ENCODE measurements at regions not wholly inside any gene's neighbourhood (a gene's known extent, or its start where the extent isn't known, plus 50 kb on each side); places are given as distances from the start of the nearest gene placed in this dataset.

DNA sequence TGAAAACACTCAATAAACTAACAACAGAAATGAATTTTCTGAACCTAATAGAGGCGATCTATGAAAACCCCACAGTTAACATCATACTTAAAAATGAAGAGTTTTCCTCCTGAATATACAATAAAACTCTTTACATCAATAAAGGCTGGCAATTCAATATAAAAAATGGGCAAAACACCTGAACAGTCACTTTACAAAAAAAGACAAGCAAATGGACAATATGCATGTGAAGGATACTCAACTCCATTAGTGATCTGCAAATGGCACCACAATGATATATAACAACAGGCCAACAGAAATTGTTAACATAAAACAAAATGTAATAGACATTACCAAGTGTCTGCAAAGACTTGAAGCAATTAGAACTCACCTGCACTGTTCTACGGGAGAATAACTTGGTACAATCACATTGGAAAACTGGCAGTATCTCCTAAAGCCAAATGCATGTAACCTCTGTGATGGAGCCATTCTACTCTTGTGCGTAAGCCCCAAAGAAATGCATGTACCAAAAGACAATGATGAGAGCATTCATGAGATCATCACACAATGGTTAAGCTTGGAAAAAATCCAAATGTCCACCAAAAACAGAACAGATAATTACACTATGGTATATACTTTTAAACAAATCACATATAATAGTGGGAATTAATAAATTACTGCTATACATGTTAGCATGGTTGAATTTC lies 433.4 kb upstream of the MAF start:
- DNase-seq: no peak

DNA sequence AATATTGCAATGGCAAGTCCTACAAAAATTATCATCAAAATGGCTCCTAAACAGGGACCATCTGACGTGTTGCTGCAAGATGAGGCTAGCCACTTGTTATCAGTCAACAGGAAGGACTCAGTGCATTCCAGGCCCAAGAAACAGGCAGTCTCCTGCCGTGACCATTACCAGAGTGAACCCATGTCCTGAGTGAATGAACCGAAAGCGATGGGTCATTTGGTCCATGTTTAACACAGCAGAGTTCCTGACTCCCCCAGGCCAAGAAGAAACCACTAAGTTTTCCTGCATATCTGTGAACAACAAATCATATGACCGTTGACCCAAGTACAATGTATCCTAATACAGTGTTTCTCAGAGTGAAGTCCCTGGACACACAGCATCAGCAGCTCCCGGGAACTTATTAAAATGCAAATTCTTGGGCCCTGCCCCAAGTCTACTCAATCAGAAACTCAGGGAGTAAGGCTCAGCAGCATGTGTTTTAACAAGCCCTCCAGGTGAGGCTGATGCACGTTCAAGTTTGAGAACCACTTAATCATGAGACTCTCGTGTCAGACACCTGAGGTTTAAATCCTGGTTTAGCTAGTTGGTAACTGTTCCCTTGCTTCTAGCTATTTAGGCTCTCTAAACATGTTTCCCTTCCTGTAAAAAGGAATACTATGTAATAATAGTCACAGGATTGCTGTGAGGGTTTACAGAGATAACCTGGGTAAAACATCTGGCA lies 429.4 kb upstream of the MAF start:
- DNase-seq: no peak

GRCh38 chr16:80029381-80029630 lies 428.8 kb upstream of the MAF start:
- DNase-seq: no peak

DNA sequence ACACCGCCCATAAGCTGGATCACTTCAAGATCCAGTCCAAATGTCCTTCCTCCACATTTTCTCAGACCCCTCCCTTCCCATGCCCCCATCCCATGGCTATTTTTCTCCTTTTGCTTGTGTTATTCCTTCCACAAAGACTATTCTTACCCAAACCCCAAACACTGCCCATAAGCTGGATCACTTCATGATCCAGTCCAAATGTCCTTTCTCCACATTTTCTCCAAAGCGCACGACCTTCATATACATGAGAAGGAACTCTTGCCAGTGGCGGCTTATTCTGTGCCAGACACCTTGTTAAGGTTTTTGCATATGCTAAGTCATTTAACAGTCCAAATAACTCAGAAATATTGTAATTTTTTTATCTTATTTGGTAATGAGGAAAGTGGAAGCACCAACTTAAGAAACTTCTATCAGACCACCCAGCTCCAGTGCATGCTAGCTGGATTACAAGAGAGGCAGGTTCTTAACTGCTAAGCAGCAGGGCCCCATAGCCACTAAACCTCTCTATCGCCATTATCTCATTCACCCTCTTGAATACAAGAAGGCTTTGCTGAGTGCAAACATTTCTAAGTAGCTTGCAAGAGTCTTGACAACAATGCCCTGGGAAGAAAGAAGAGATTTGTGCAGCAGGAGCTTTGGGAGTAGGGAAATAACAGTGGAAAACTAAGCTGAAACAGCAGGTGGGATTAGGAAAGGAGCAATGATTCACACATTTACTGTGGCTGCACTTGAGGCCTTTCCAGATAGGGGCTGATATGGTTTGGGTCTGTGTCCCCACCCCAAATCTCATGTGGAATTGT lies 428.2 kb upstream of the MAF start:
- DNase-seq: no peak

GRCh38 chr16:80027007-80027965 lies 426.7 kb upstream of the MAF start:
- DNase-seq: peak; percentile 40 to 61

- no peak for DNase-seq
These were observed 424.7 kb upstream of the MAF start for GRCh38 chr16:80025236-80025635.

- DNase-seq: no peak
These were observed 423.9 kb upstream of the MAF start for GRCh38 chr16:80024443-80024842.

- DNase-seq: no peak
These were observed 423.3 kb upstream of the MAF start for GRCh38 chr16:80023865-80024264.

DNA sequence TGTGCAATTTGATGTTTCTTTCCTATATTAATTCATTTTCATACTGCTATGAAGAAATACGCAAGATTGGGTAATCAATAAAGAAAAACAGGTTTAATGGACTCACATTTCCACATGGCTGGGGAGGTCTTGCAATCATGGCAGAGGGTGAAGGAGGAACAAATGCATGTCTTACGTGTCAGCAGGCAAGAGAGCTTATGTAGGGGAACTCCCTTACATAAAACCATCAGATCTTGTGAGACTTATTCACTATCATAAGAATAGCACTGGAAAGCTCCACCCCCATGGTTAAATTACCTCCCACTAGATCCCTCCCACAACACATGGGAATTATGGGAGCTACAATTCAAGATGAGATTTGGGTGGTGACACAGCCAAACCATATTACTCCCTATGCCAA lies 418.9 kb upstream of the MAF start:
- no peak for DNase-seq

GRCh38 chr16:80018466-80018865 lies 417.9 kb upstream of the MAF start:
- DNase-seq: no peak

GRCh38 chr16:80016731-80017326 lies 416.3 kb upstream of the MAF start:
- no peak for DNase-seq

DNA sequence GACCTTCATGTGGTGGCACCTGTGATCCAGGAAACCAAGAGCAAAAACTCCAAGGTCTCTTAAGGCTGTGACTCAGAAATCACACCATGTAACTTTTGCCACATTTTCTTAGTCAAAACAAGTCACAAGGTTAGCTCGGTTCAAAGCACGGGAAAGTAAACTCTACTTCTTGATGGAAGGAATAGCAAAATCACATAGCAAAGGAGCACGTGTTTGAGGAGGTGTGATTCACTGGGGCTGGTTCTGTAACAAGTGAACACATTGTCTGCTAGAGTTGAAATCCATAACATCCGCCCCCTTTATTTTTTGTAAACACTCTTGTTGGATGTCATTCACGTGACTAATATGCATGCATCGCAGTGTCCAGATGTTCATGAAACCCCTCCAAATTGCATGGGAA lies 415.0 kb upstream of the MAF start:
- no peak for DNase-seq

DNA sequence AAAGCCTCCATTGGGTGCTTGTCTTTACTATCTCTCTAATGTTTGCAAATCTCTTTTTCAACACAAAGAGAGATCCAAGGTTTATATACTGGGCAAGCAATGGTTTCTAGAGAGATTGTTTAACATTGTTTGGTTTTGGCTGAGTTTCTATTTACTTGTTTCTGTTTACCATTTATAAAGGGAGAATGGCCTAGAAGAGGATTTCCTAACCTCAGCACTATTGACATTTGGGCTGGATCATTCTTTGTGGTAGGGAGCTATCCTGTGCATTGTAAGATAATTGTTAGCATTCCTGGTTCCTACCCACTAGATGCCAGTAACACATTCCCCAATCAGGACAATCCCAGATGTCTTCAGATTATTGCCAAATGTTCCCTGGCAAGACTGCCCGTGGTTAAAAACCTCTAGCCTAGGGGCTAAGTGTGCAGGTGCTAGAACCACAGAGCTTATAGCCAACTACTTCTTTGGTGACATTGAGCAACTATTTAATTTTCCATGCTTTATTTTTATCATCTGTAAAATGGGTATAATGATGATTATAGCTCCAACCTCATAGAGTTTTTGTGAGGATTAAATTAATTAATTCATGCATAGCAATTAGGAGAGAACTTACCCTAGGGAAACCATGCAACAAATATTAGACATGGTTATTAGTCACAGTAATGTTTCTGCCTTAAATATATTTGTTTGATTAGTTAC lies 413.9 kb upstream of the MAF start:
- DNase-seq: no peak

DNA sequence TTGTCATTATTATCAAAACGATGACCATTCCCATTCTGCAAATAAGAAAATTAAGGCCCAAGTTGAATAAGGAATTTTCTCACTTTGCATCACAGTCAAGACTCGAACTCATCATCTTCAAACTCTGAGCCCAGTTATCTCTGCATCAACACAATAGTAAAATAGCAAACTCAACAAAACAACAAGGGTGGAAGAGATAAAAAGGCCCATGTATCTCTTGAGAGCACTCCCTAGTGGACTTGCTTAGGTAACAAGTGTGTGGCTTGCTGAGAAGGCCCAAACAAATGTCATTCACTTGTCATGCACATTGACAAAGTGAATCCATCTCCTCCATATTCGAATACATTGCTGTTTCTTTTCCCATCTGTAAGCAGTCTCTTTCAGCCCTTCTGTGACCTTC lies 412.0 kb upstream of the MAF start:
- DNase-seq: no peak

GRCh38 chr16:80009971-80010659 lies 409.6 kb upstream of the MAF start:
- no peak for DNase-seq

DNA sequence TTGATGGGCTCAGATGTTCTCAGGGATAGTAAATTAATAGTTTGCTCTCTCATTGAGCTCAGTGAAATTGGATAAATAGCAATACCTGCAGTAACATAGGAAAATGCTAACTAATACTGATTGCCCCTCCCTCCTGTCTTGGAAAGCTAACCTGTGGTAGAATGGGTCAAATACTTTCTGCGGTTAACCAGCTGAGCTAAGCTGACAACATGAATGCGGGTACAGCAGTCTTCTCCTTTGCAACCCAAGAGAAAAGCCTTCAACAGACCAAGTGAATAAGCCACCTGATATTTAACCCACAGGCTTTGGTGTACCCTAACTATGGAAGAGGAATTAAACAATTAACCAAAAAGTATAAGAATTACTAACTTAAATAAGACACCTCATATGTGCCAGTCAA lies 408.3 kb upstream of the MAF start:
- DNase-seq: no peak

DNA sequence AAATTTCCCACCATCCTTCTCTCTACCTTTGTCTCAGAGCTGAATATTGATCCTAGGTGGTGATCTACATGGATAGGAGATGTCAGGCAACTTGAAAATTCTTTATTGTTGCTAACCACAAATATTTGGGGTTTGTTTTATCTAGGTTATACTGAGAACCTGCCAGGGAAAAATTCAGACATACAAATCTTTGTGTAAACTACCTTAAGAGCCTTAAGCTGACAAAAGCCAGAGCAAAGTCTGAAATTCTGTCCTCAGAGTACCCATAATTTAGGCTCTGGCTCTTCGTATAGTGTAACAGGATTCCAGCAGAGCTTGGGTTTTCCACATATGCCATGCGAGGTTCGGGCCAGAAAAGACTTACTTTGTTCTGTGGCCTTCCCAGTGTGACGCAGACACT lies 406.7 kb upstream of the MAF start:
- no peak for DNase-seq

DNA sequence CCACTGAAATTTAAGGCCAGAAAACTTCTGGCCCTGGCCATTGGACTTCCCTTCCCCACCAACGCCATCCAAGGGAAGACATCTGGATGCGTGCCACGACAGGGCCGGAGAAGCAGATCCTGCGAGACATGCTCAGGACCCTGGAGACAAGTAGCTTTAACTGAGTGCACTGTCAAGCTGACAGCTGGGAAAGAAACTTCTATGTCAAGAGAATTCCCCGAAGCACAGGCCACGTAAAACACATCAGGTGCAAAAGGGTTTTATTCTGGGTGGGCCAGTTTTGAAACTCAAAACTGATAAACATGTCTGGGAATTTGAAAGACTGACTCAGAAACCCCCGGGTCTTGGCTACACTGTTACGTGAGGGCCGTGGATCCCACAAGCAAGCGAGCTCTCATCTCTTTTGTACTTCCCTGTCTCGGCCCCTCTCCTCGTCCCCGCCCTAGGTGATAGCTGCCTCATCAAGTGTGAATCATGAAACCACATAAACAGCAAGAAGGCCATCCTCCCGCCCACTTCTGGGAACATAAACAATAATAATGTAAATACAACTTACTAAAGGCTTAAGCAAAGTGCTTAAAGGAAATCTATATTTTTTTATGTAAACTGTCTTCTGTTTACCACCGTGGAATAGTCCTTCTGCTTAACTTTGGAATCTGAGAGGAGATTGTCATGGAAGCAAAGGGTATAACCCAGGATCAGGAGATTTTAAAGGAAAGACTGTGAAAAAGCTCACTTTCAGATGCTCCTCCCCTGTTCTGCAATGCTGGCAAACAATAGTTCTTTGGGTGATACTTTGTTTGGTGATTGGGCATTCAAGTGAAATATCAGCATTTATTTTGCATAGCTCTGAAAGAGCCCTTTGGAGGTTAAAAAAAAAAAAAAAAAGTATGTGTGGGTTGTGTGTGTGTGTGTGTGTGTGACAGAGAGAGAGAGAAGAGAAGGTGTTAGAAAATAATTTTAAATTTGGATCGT lies 406.0 kb upstream of the MAF start:
- no peak for DNase-seq

DNA sequence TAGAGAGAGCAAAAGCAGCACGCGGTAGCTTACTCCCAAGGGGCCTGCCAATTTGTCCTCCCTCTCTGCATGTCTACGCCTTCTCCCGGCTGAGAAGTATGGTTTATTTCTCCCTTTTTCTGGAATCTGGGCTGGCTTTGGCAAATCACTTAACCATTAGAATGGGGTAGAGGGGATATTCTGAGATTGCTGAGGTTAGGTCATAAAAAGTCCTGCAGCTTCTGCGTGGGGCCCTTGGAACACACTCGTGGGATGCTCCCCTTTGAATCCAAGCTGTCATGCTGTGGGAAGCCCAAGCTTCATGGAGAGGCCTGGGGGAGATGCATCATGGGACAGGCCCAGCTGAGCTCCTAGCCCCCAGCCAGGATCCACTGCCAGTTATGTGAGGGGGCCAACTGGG lies 403.6 kb upstream of the MAF start:
- no peak for DNase-seq

DNA sequence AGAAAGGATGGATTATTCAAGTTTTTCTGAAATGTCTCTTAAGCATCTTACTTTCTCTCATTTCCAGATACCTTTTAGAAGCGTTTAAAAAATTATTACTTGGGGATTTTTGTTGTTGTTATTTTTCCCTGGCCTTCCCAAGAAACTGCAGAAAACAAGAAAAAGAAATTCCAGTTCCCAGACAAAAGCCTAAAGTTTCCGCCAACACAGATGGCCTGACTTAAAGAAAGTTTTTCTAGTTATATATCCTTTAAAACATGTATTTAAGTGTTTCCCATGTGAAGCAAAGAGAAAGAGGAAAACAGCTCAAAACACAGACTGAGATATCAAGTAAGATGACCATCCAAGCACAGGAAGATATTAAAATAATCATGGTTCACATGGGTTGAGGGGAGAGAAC lies 401.7 kb upstream of the MAF start:
- no peak for DNase-seq

Measured in stimulated activated CD4-positive, alpha-beta T cell treated with anti-CD3 and anti-CD28 coated beads, Interleukin-4, amount 100 ng/mL, for 4 hours (primary cell).